HG03025 (cell line): ENCODE measurements at regions not wholly inside any gene's neighbourhood (a gene's known extent, or its start where the extent isn't known, plus 50 kb on each side); places are given as distances from the start of the nearest gene placed in this dataset.

Experiments used
- ATAC-seq: cut with Tn5 transposase; IDR thresholded peaks from one replicate; pipeline ENCODE4 v1.9.1; 2021; ENCODE audit warnings: mild to moderate bottlenecking, moderate library complexity; ENCODE audit not compliant: unreplicated experiment, low FRiP score

DNA sequence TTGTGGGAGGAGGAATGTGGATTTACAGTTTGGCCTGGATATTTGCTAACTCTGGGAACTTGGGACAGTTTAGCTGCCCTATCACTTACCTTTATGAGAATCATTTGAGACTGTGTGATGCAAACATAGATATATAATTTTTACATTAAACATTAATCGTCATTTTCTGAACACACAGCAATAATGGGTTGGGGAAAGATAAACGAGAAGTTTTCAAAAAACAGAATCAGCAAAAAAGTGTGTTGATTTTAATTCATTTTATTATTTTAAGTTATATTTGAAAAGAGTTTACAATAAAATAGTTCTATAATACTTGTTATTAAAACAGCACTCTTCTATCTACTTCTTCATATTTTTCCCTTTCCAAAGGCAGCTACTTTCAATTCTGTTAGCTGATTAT is 813.3 kb downstream of the SLC4A3 start:
- ATAC-seq, result no peak

DNA sequence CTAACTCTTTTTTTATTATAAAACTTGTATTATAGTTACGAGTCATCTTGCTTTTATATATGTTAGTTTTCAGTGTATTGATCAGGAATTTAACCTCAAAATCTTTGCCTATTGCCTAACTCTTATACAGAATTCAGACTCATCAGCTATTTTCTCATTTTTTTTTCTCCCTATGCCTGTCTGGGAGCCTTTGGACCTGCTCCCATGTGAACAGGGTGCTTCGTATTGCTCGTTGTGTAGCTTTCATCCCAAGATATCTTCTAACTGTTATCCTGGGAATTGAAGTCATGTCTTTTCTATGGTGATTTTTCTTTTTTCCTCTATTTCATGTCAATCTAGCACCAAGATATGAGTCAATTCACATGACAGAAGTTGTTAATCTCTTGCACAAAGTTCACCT is 814.0 kb downstream of the SLC4A3 start:
- no peak for ATAC-seq

DNA sequence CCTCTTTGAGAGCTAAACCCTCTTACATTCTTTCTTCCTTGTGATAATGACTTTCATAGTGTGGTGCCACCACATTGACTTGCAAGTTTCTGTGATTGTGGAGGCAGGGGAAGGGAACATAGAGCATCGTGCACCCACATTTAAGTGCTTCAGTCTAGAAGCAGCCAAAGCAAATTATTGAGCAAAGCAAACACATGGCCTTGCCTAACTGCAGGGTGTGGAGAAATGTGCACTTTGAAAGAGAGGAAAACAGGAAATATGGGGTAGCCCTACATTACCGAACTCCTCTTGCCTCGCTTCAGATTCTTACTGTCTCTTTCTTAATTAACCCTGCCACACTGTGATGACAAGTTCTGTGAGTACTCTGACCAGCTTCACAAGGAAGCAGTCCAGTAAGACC is 814.6 kb downstream of the SLC4A3 start:
- ATAC-seq, result no peak

DNA sequence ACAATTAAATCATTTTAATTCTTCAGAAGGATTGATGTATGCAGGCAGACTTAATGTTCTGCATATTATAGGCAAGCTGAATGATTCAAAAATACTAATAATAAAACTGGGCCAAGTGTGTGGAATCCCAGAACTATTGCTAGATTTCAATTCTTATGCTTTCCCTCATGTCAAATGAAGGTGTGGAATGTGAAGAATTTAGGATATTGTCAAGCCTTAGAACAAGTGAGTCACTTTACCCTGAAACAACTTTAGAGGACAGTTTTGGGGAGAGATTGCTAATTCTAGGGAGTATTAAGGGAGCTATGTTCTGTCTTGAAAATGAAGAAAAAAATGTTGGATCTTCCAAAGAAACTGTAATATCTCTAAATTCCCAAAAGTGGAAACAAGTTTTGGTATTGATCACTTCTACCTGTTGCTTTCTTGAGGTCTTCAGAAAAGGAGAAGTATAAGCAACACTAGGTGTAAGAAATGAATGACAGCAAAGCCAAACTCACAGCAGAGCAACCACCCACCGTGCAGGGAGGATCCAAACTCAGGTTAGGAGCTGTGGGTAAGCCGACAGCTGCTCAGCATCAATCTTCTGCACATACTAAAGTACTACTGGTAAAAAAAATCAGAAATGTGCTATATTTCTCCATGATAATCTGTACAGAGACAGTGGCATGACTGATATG is 818.1 kb downstream of the SLC4A3 start:
- no peak for ATAC-seq

DNA sequence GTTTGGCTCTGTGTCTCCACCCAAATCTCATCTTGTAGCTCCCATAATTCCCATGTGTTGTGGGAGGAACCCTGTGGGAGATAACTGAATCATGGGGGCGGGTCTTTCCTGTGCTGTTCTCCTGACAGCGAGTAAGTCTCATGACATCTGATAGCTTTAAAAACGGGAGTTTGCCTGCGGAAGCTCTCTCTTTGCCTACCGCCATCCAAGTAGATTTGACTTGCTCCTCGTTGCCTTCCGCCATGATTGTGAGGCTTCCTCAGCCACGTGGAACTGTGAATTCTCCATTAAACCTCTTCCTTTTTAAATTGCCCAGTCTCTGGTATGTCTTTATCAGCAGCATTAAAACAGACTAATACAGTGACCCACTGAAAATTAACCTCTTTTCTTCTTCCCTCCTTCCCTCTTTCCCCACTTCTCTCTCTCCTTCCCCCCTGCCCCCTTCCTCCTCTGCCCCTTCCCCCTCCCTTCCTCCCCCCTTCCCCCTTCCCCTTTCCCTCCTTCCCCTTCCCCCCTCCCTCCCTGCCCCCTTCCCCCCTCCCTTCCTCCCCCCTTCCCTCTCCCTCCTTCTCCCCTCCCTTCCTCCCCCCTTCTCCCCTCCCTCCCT is 818.8 kb downstream of the SLC4A3 start:
- no peak for ATAC-seq

DNA sequence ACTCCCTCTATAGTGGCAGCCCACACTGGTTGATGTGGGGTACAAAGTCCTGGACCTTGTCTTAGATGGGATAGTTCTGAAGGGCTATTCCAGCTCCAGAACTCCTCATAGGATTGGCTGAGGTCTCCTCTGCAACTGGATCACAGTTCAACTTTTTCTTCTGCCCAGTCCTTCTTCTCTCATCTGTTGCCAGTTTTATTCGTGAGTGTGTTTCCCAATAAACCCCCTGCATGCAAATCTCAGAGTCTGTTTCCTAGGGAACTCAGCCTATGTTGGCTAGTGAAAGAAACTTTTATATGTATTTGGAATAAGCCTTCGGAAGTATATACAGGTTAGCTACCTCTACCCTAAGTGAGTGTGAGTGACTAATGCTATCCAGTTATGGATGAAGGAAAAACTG is 823.4 kb downstream of the SLC4A3 start:
- ATAC-seq, result no peak

DNA sequence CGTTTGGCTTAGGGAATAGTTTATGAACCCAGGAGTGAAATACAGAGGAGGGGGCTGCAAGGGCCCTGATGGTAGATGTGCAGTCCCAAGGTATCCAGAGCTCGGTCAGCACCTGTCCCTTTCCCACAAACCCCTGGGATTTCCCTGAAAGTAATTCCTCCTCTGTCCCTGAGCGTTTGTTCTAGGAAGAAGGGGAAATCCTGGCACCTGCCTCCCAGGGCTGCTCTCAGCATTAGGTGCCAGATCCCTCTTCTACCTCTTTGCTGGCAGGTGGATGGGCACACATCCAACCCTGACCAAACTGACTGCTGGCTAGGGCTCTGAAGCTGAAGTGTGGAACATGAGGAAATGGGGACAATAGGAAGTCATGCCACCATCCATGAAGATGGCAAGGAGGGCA is 824.0 kb downstream of the SLC4A3 start:
- no peak for ATAC-seq

DNA sequence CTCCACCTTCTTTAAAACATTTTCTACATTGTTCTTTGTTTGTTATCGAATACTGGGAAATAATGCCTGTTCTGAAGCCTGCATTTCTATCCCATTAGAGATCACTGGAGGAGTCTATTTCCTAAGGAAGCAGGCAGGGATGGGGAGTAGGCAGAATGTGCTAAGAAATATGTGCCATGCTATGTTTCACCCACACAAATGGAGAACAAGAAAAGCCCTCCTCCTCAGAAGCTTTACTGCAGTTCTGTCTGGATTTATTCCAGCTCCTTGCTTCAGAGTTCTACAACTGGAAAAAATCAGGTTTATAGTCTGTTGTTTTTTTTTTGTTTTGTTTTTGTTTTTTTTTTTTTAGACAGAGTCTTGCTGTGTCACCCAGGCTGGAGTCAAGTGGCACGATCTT is 825.1 kb downstream of the SLC4A3 start:
- no peak for ATAC-seq

DNA sequence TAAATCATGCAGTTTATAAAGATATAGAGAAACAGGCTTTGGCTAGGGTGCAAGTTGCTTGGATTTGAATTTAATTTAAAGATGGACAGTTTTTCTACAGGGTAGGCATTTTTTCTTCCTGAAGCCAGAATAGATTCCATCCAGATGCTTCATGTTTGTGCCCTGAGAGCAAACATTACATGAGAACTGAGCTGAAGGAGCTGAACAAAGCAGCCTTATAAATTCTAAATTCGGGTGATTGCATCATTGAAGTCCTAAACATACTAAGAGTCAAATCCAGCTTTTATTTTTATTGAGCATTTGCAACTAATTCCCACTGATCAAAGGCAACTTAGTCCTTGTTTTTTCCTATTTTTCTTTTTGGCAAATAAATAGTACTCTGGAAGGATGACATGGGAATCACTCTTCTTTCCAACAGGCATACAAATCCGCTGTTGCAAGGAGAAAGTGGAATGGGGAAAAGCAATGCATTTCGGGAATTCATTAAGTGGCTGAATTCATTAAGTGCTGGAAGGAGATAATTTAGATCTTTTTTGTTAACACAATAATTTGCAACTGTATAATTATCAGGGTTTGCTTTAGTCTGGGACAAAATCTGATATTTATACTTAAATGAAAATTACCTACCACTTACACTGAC is 828.0 kb downstream of the SLC4A3 start:
- no peak for ATAC-seq

DNA sequence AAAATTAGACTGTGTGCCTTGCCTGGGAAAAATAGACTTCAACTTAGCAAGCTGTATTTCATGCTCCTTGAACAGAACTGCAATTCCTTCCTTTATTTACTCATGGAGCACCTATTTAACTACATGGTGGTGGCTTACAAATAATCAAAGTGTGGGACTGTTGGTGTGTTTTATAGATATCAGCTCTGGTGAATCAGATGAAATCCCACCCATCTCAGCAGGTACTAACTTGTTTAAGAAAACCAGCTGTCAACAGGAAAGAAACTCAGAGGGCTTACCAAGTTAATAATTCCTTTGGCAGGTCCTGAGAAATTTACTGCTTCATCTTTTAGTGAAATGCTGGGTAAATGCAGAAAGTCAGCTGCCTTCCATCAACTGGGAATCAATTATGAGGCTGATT is 830.6 kb downstream of the SLC4A3 start:
- no peak for ATAC-seq

DNA sequence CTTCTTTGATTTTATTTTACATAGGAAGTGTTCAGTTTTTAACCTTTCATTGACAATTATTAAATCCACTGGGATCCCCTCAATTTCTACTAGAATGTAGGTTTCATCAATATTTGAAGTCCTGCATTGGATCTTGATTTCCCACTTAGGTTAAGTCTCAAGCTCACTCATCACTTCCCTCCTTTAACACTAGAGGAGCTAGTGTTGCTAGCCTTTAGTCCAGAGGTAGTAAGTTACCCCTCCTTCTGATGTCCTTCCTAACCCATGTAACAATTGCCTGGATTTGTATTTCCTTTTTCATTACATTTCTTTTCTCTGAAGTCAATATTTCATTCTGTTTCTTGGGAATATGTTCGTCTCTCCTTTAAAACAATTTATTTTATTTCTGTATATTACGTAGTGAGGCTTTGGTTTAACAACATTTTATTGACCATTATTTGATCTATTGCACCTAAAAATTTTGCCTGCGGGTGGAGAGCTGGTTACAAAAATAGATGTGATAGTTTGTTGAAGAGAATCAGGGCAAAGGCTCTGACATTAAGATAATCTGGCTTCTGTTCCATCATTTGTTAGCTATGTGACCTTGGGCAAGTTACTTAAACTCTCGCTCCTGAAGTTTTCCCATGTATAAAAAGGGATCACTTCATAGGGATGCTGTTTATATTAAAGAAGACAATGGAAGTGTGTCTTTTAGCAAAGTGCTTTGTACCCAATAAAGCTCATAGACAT is 833.0 kb downstream of the SLC4A3 start:
- no peak for ATAC-seq

DNA sequence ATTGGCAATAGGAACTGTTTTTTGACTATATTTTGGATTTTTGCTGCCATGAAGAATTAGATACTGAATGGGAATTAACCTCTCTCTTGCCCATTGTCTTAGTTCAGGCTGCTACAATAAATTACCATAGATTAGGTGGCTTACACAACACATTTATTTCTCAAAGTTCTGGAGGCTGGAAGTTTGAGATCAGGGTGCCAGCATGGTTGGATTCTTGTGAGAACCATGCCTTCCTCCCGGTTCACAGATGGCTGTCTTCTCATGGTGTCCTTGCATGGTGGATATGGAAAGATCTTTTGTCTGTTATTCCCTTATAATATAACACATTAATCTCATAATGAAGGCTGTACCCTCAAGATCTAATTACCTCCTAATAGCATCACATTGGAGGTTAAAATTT is 836.4 kb downstream of the SLC4A3 start:
- ATAC-seq, result no peak

DNA sequence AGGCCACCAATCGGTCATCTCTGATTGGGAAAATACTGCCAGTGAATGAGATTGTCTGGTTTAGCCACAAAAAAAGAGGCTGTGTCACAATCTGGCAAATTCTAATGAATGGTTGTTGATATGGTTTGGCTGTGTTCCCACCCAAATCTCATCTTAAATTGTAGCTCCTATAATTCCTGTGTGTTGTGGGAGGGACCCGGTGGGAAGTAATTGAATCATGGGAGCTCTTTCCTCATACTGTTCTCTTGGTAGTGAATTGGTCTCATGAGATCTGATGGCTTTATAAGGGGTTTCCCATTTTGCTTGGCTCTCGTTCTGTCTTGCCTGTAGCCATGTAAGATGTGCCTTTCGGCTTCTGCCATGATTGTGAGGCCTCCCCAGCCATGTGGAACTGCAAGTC is 838.3 kb downstream of the SLC4A3 start:
- no peak for ATAC-seq

DNA sequence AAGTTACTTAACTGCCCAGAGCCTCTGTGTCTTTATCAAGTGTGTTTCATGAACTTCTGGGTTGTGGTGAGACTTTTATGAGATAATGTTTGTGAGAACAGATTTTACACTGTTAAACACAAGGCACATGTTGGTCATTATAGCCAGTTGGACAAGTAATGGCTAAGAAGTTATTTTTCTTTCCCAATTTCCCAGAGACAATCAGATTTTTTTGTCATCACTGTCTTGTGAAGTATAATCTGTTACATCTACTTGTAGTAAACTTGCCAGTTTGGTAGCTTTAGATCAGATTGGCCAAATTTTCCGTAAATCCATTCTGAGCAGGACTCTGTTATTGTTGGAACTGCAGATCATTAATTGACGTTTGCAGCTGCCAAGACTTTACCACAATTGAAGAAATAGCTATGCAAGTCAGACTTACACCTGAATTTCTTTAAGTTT is 838.8 kb downstream of the SLC4A3 start:
- no peak for ATAC-seq

DNA sequence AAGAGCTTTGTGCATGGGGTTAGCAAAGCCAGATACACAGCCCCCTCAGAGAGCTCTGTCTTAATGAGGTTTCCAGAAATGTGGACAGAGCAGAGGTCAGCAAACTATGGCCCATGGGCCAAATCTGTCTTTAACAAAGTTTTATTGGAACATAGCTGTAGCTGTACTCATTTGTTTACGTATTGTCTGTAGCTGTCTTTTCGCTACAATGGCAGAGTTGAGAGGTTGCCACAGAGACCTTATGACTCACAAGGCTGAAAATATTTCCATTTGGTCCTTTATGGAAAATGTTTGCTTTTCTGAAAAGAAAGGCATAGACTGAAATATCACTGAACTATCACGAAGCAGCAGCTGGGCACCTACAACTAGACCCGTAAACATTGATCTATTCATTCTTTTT is 841.8 kb downstream of the SLC4A3 start:
- ATAC-seq, result no peak

DNA sequence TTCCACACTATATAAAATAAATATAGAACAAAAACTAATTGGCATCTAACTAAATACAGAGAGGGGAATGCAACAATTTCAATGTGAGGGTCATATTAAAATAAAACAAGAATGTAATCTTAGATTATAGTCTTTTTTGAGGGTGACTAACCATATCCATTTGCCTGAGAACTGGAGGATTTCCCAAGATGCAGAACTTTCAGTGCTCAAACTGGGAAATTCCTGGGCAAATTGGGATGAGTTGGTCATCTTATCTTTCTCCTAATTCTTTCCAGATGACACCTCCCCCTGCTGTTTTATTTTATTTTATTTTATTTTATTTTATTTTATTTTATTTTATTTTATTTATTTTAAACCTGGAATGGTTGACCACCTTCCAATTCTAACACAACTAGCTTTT is 846.2 kb downstream of the SLC4A3 start:
- no peak for ATAC-seq

DNA sequence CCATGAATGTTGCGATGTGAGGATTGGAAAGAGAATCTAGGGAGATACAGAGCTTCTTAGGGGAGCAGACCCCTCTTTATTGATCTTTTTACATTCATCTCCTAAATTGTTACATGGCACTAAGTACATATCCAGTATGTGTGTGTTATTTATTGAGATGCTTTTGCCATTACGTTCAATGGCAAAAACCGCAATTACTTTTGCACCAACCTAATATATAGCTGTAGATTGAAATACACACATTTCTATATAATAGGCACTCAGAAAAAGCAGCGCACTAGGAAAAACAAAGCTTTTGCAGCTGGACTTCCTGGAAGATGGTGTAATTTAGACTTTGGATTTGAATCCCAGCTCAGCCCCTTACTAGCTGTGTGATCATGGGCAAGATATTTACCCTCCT is 849.4 kb downstream of the SLC4A3 start:
- no peak for ATAC-seq

DNA sequence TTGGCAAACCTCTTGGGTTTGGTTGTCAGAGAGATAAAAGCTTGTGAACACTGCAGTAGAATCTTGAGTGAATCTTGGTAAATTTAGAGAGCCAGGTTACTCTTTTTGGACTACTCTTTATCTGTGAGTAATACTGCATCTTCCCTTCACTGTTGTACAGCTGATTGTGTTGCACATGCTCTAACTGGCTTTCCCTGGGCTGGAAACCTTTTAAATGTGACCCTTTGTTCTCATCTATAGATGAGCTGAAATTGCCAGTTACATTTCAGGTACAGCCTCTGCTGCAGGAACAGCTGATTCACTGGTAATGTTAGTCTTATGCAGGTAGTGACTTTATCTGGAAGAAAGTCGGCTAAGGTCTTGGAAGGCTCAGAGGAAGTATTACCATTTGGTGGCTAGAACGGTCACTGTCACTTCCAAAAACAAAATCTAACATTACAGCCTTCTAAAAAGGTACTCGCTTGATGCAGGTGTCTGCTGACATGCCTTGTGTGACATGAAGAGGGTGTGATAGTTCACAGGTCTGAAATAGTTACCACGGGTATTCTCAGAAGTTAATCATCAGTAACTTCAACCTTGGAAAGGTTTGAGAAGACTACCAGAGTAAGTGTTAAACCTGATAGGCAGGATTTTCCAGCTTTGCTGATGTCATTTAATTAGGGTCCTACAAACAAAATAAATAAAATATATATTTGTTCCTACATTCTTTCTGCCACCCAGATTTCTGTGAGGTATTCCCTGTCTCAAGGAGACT is 851.1 kb downstream of the SLC4A3 start:
- no peak for ATAC-seq

DNA sequence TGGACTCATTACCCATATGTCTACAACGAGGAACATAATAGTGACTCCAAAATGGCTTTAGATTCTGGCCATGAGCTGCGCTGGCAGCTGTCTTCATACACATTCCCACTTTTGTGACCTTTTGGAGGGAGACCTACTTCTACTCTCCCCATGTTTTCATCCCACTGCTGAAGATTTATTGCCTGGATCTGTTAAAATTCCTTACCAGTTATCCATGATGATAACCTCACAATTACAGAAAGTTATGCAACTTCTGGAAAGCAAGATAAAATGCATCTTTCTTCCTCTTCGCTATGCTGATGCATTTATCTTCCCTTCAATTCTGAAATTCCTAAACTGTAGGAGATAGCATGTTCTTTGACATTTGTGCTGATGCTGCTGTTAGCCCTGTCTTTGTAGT is 855.3 kb downstream of the SLC4A3 start:
- no peak for ATAC-seq

DNA sequence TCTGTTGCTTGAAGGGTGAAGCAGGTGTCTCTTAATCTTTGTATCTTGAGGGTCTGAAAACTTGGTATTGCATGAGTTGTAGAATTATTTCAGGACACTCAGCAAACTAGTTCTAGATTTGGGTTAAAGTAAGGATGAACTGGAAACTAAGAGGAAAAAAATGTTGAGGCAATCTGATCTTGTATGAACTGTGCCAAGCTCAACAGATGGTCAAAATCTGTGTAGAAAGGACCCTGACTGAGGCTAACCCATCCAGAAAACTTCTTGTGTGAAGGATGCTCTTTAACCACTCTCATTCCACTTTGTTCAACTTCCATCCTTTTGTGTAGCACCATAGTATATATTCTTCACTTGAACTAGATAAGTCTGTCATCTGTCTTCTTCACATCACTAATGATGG is 861.7 kb downstream of the SLC4A3 start:
- ATAC-seq, result no peak

DNA sequence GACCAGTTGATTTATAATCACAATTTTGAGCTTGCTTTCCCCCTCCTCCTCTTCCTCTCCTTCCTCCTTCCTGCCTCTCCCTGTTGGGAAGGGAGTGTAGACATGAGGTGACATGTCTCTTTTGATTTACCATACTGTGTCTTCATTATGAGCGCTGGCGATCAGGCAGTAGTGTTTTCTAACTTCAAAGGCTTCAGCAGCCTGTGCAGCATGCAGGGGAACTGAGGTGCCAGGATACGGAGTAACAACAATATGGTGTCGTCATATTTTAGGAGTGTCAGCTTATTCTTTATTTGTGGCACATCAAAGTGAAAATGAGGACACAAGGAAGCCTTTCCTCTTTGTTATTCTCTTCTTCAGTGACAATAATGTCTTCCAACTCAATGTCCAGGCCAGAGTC is 864.2 kb downstream of the SLC4A3 start:
- no peak for ATAC-seq
